HG03520 (cell line): ENCODE measurements at regions not wholly inside any gene's neighbourhood (a gene's known extent, or its start where the extent isn't known, plus 50 kb on each side); places are given as distances from the start of the nearest gene placed in this dataset.
"Not testable (repeated sequence)": the region's sequence is repeated elsewhere in the genome, so short reads cannot be mapped to it uniquely, and the experiment has no call there.

Experiments
- ATAC-seq: cut with Tn5 transposase; IDR thresholded peaks from one replicate; pipeline ENCODE4 v1.9.1; 2021; ENCODE audit warnings: mild to moderate bottlenecking, moderate library complexity; ENCODE audit not compliant: unreplicated experiment

- ATAC-seq, result no peak
These were observed 383.8 kb upstream of the RPS23 start for GRCh38 chr5:82661933-82662332.

- ATAC-seq, result no peak
These were observed 383.3 kb upstream of the RPS23 start for GRCh38 chr5:82661462-82661861.

GRCh38 chr5:82659115-82659514 is 381.0 kb upstream of the RPS23 start:
- no peak for ATAC-seq

GRCh38 chr5:82657033-82657699 is 379.0 kb upstream of the RPS23 start:
- ATAC-seq, result no peak

GRCh38 chr5:82656341-82656761 is 378.2 kb upstream of the RPS23 start:
- ATAC-seq, result no peak

GRCh38 chr5:82655078-82655477 is 376.9 kb upstream of the RPS23 start:
- no peak for ATAC-seq

- ATAC-seq, result no peak
These were observed 371.8 kb upstream of the RPS23 start for GRCh38 chr5:82649943-82650342.

GRCh38 chr5:82644766-82645165 is 366.6 kb upstream of the RPS23 start:
- no peak for ATAC-seq

GRCh38 chr5:82644229-82644628 is 366.1 kb upstream of the RPS23 start:
- no peak for ATAC-seq

GRCh38 chr5:82642313-82642712 is 364.2 kb upstream of the RPS23 start:
- no peak for ATAC-seq

GRCh38 chr5:82641331-82642003 is 363.3 kb upstream of the RPS23 start:
- ATAC-seq, result peak; percentile 77

- no peak for ATAC-seq
These were observed 362.8 kb upstream of the RPS23 start for GRCh38 chr5:82640916-82641315.

GRCh38 chr5:82639393-82640144 is 361.4 kb upstream of the RPS23 start:
- ATAC-seq, result no peak

- no peak for ATAC-seq
These were observed 358.4 kb upstream of the RPS23 start for GRCh38 chr5:82636591-82636990.

GRCh38 chr5:82635561-82636288 is 357.6 kb upstream of the RPS23 start:
- ATAC-seq, result no peak

- no peak for ATAC-seq
These were observed 350.3 kb upstream of the RPS23 start for GRCh38 chr5:82628364-82628910.

GRCh38 chr5:82626905-82627591 is 348.9 kb upstream of the RPS23 start:
- ATAC-seq, result not testable (repeated sequence)

- not testable (repeated sequence) for ATAC-seq
These were observed 347.9 kb upstream of the RPS23 start for GRCh38 chr5:82626012-82626411.

- no peak for ATAC-seq
These were observed 345.9 kb upstream of the RPS23 start for GRCh38 chr5:82624062-82624461.
